ENCODE measurements at regions not wholly inside any gene's neighbourhood (a gene's known extent, or its start where the extent isn't known, plus 50 kb on each side); places are given as distances from the start of the nearest gene placed in this dataset.

- ChIA-PET POLR2A (interaction anchor here (0.5 kb wide), 1 partner anchor 1825 kb away, joined by 3 read pairs; no protein-coding TSS in a partner anchor), CTCF (no interaction called here)
- no TSS peak for BruUV-seq (replicated peaks)
- no peak for DNase-seq
- no peaks in the 10 kb centered on the region for H3K27me3 ChIP-seq (replicated peaks; ENCODE audit: control insufficient read depth, insufficient read depth, low read length)
- Mint-ChIP-seq H3K4me3 (ENCODE audit: unreplicated experiment) (no peak overlapping the region), H3K27me3 (ENCODE audit: insufficient read depth, unreplicated experiment) (no peaks in the 10 kb centered on the region), H3K27ac (ENCODE audit: unreplicated experiment) (no peak overlapping the region), H3K4me1 (ENCODE audit: low read depth, unreplicated experiment) (peaks cover 6% of the 10 kb centered on the region), H3K36me3 (ENCODE audit: insufficient read depth, unreplicated experiment) (no peaks in the 10 kb centered on the region), H3K9me3 (ENCODE audit: unreplicated experiment) (no peaks in the 10 kb centered on the region)
- no peaks in the 10 kb centered on the region for H3K4me1 ChIP-seq
- intact Hi-C loops (cut with micrococcal nuclease; ENCODE audit: unreplicated experiment), result no loop called here
- no peaks in the 10 kb centered on the region for H3K9me3 ChIP-seq
- no peak for TF ChIP-seq CTCF (IDR thresholded peaks at IDR 0.05; ENCODE audit: insufficient read depth in 1 of 2, low read depth in 1 of 2, low read length in 1 of 2, severe bottlenecking in 1 of 2, unreplicated experiment in 1 of 2)
- H3K4me3 ChIP-seq (ENCODE audit: low read depth, low read length), result no peak overlapping the region
- H3K36me3 ChIP-seq (ENCODE audit: control insufficient read depth, insufficient read depth, low read length), result no peaks in the 10 kb centered on the region
Measured at GRCh38 chr10:121213437-121213836, 362.3 kb downstream of the WDR11 start.

DNA sequence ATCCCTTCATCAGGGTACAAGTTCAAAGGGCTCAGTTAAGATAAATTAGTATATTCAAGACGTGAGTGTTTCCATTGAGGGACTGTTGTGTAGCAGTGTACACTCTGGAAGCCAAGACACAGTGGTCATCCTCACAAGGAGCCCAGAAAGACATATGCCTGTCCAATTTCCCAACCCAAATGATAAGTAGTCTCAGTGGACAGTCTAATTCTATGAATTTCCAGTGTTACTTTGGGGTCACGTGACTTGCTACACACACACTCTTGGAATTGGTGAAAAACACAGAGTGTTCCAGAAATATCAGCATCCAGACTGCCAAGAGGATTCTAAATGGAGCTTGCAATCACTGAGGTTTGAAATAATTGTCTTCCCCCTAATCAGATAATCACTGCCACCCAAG lies 365.1 kb downstream of the WDR11 start:
- ChIA-PET POLR2A (no interaction called here), CTCF (no interaction called here)
- Mint-ChIP-seq H3K27me3 (ENCODE audit: insufficient read depth, unreplicated experiment) (no peaks in the 10 kb centered on the region), H3K4me1 (ENCODE audit: low read depth, unreplicated experiment) (peaks cover 6% of the 10 kb centered on the region), H3K4me3 (ENCODE audit: unreplicated experiment) (no peak overlapping the region), H3K9me3 (ENCODE audit: unreplicated experiment) (no peaks in the 10 kb centered on the region), H3K36me3 (ENCODE audit: insufficient read depth, unreplicated experiment) (no peaks in the 10 kb centered on the region), H3K27ac (ENCODE audit: unreplicated experiment) (no peak overlapping the region)
- no peaks in the 10 kb centered on the region for H3K4me1 ChIP-seq
- no peaks in the 10 kb centered on the region for H3K36me3 ChIP-seq (ENCODE audit: control insufficient read depth, insufficient read depth, low read length)
- H3K9me3 ChIP-seq, result no peaks in the 10 kb centered on the region
- no TSS peak for BruUV-seq (replicated peaks)
- intact Hi-C loops (cut with micrococcal nuclease; ENCODE audit: unreplicated experiment), result no loop called here
- no peak overlapping the region for H3K4me3 ChIP-seq (ENCODE audit: low read depth, low read length)
- no peak for DNase-seq
- TF ChIP-seq CTCF (IDR thresholded peaks at IDR 0.05; ENCODE audit: insufficient read depth in 1 of 2, low read depth in 1 of 2, low read length in 1 of 2, severe bottlenecking in 1 of 2, unreplicated experiment in 1 of 2), result no peak
- H3K27me3 ChIP-seq (replicated peaks; ENCODE audit: control insufficient read depth, insufficient read depth, low read length), result no peaks in the 10 kb centered on the region

- H3K27ac Mint-ChIP-seq (ENCODE audit: unreplicated experiment), result no peak overlapping the region
- no peak overlapping the region for H3K4me3 Mint-ChIP-seq (ENCODE audit: unreplicated experiment)
- intact Hi-C loops (cut with micrococcal nuclease; ENCODE audit: unreplicated experiment), result no loop called here
- Histone ChIP-seq H3K4me1 (no peaks in the 10 kb centered on the region), H3K27me3 (replicated peaks; ENCODE audit: control insufficient read depth, insufficient read depth, low read length) (no peaks in the 10 kb centered on the region), H3K4me3 (ENCODE audit: low read depth, low read length) (no peak overlapping the region), H3K9me3 (no peaks in the 10 kb centered on the region), H3K36me3 (ENCODE audit: control insufficient read depth, insufficient read depth, low read length) (no peaks in the 10 kb centered on the region)
- no peaks in the 10 kb centered on the region for H3K27me3 Mint-ChIP-seq (ENCODE audit: insufficient read depth, unreplicated experiment)
- BruUV-seq (replicated peaks), result no TSS peak
- CTCF ChIA-PET, result no interaction called here
- no peaks in the 10 kb centered on the region for H3K9me3 Mint-ChIP-seq (ENCODE audit: unreplicated experiment)
- no peaks in the 10 kb centered on the region for H3K36me3 Mint-ChIP-seq (ENCODE audit: insufficient read depth, unreplicated experiment)
- POLR2A ChIA-PET, result no interaction called here
- H3K4me1 Mint-ChIP-seq (ENCODE audit: low read depth, unreplicated experiment), result peaks cover 6% of the 10 kb centered on the region
- TF ChIP-seq CTCF (IDR thresholded peaks at IDR 0.05; ENCODE audit: insufficient read depth in 1 of 2, low read depth in 1 of 2, low read length in 1 of 2, severe bottlenecking in 1 of 2, unreplicated experiment in 1 of 2), result no peak
- no peak for DNase-seq
Measured at GRCh38 chr10:121216721-121217181, 365.6 kb downstream of the WDR11 start.
